ENCODE measurements at regions not wholly inside any gene's neighbourhood (a gene's known extent, or its start where the extent isn't known, plus 50 kb on each side); places are given as distances from the start of the nearest gene placed in this dataset.

GRCh38 chr11:27841023-27841422, 140.8 kb upstream of the BDNF start (continued):
- TF ChIP-seq RNF2 (IDR thresholded peaks at IDR 0.05; ENCODE audit: borderline replicate concordance, low read depth, low read length, missing control alignments, poor library complexity, severe bottlenecking): no peak
- TF ChIP-seq CTBP2 (IDR thresholded peaks at IDR 0.05; ENCODE audit: borderline replicate concordance, insufficient read depth, insufficient read length, low read length): no peak
- TF ChIP-seq TAF1 (IDR thresholded peaks at IDR 0.05; ENCODE audit: low read depth, low read length): no peak
